OCI-LY1 (cell line): ENCODE measurements at regions not wholly inside any gene's neighbourhood (a gene's known extent, or its start where the extent isn't known, plus 50 kb on each side); places are given as distances from the start of the nearest gene placed in this dataset.

Source experiments
- EZH2 ChIP-seq: fragments of 200-600 bp; sonication (generic), shearing (Covaris generic); IDR thresholded peaks from 2 replicates; pipeline ENCODE4 v1.8.0; 2017; ENCODE audit warnings: borderline replicate concordance, mixed run types, mild to moderate bottlenecking, antibody characterized with exemption, low read length, moderate library complexity, mixed read lengths
- TF ChIP-seq, protein P1 (sequence below): fragments of 200-600 bp; sonication (generic), shearing (Covaris generic); IDR thresholded peaks from 2 replicates; pipeline ENCODE4 v1.5.1; 2017; ENCODE audit warnings: mild to moderate bottlenecking, antibody characterized with exemption, low read length, moderate library complexity, mixed read lengths

DNA sequence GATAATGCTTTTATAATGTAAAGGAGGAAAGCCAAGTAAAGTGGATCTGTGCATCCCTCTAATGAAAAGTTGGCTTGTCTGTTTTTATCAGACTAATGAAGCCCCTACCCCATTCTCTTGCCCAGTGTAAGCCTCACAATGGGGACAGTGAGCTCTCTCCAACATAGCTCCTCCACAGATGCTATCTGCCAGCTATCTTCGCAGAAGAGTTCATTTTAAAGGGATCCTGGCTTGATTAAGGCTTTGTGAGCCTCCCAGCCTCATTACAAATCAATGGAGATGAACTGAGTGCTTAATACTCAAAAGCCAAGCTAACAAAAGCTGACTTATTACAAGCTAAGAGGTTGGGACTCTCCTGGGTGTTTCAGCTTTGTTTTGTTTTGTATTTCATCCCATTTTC is 514.7 kb downstream of the NUF2 start:
- TF ChIP-seq, protein P1, sequence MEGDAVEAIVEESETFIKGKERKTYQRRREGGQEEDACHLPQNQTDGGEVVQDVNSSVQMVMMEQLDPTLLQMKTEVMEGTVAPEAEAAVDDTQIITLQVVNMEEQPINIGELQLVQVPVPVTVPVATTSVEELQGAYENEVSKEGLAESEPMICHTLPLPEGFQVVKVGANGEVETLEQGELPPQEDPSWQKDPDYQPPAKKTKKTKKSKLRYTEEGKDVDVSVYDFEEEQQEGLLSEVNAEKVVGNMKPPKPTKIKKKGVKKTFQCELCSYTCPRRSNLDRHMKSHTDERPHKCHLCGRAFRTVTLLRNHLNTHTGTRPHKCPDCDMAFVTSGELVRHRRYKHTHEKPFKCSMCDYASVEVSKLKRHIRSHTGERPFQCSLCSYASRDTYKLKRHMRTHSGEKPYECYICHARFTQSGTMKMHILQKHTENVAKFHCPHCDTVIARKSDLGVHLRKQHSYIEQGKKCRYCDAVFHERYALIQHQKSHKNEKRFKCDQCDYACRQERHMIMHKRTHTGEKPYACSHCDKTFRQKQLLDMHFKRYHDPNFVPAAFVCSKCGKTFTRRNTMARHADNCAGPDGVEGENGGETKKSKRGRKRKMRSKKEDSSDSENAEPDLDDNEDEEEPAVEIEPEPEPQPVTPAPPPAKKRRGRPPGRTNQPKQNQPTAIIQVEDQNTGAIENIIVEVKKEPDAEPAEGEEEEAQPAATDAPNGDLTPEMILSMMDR: no peak
- TF ChIP-seq EZH2: no peak
